22Rv1 (cell line): ENCODE measurements at regions not wholly inside any gene's neighbourhood (a gene's known extent, or its start where the extent isn't known, plus 50 kb on each side); places are given as distances from the start of the nearest gene placed in this dataset.

ENCODE experiments used
- CTCF ChIP-seq: fragments of 450-650 bp; IDR thresholded peaks from 2 replicates; pipeline ENCODE4 v1.5.1; 2017; ENCODE audit warnings: mild to moderate bottlenecking
- ZFX ChIP-seq: fragments of 450-650 bp; IDR thresholded peaks from 2 replicates; pipeline ENCODE4 v1.6.1; 2017; ENCODE audit warnings: antibody characterized with exemption, borderline replicate concordance

GRCh38 chr2:22893761-22894517 is 491.0 kb upstream of the KLHL29 start:
- TF ChIP-seq CTCF (no peak), ZFX (no peak)
